ENCODE measurements at regions not wholly inside any gene's neighbourhood (a gene's known extent, or its start where the extent isn't known, plus 50 kb on each side); places are given as distances from the start of the nearest gene placed in this dataset.
"Not testable (repeated sequence)": the region's sequence is repeated elsewhere in the genome, so short reads cannot be mapped to it uniquely, and the experiment has no call there.

DNA sequence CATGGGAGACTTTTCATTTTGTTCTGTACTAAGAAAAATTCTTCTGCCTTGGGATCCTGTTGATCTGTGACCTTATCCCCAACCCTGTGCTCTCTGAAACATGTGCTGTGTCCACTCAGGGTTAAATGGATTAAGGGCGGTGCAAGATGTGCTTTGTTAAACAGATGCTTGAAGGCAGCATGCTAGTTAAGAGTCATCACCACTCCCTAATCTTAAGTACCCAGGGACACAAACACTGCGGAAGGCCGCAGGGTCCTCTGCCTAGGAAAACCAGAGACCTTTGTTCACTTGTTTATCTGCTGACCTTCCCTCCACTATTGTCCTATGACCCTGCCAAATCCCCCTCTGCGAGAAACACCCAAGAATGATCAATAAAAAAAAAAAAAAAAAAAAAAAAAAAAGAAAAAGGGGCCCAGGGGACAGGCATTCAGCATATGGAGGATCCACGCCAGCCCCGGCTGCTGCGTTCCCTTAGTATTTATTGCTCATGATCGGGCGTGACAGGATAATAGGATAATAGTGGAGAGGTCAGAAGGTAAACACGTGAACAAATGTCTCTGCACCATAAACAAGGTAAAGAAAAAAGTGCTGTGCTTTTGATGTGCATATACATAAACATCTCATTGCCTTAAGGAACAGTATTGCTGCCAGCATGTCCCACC, 113.7 kb upstream of the ZNF92 start:
- H3K4me1 ChIP-seq (ENCODE audit: control insufficient read depth in 3 of 3, insufficient read depth in 3 of 3, low read length in 3 of 3); H3K27me3 ChIP-seq (ENCODE audit: control insufficient read depth in 3 of 3, insufficient read depth in 3 of 3, low read length in 3 of 3); H3K9me3 ChIP-seq (ENCODE audit: control insufficient read depth in 3 of 3, low read length in 3 of 3); H3K9ac ChIP-seq (ENCODE audit: low read depth in 1 of 3, low read length in 3 of 3); H3K4me3 ChIP-seq (ENCODE audit: low read length in 3 of 3); H3K36me3 ChIP-seq (ENCODE audit: control insufficient read depth in 3 of 3, insufficient read depth in 3 of 3, low read length in 3 of 3); H3K27ac ChIP-seq (ENCODE audit: low read depth, low read length): not testable (repeated sequence)

DNA sequence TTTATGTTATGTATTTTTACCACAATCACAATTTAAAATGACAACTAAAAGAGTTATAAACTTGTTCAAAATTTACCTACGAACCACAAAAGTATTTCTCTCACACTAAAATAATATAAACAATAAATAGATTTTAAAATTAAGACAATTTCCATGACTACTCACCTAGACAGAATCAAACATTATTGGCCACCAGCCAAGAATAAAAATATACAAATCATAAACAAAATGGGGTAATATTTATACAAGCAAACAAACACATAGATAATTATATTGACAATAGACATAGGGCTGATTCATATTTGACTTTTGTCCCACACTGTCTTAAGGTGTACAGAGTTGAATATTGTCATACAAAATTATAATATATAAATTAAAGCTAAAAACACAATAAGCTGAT, 119.6 kb upstream of the ZNF92 start:
- Histone ChIP-seq H3K36me3 (ENCODE audit: control insufficient read depth in 3 of 3, insufficient read depth in 3 of 3, low read length in 3 of 3) (no peaks in the 10 kb centered on the region), H3K9ac (ENCODE audit: low read depth in 1 of 3, low read length in 3 of 3) (no peak overlapping the region), H3K4me1 (ENCODE audit: control insufficient read depth in 3 of 3, insufficient read depth in 3 of 3, low read length in 3 of 3) (peaks cover 0 to 4% (median 3%) of the 10 kb centered on the region in 3 donors), H3K27ac (ENCODE audit: low read depth, low read length) (no peak overlapping the region), H3K9me3 (ENCODE audit: control insufficient read depth in 3 of 3, low read length in 3 of 3) (no peaks in the 10 kb centered on the region), H3K4me3 (ENCODE audit: low read length in 3 of 3) (no peak overlapping the region), H3K27me3 (ENCODE audit: control insufficient read depth in 3 of 3, insufficient read depth in 3 of 3, low read length in 3 of 3) (peaks cover 0 to 11% (median 0%) of the 10 kb centered on the region in 3 donors)

DNA sequence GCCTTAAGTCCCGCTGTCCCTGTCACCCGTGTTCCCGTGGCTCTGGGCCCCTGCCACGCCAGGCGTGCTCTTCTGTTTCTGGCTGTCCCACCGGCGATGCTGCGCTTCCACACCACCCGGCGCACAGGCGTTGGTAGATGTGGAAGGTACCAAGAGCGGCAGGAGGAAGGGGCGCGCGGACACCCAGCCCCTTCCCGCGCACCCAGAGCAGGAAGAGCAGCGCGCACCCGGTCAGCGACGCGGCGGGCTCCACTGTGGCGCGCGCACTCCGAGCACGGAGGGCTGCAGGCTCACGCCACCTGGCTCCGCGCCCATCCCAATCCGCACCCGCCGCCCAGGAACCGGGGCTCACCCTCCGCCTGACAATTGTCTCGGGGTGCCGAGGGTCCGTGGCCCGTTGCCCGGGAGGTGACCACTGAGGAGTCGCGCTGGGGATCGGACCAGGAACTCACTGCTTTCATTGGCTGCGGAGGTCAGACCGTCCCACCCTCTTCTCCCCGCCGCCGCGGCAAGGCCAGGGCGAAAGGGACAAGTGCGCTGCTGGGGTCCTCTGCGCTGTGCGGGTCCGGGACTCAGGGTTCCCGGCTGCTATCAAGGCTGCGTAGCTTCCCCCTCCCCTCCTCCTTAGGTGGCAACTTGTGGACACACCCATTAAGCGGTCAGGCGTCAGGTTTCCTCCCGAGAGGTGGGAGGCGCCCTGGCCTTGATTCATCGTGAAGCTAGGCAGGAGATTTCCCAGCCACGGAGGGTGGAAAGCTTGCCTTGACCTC, 121.6 kb upstream of the ZNF92 start:
- H3K4me3 ChIP-seq (ENCODE audit: low read length in 3 of 3): peak overlapping the region; percentile 71 to 85 (median 82)
- H3K36me3 ChIP-seq (ENCODE audit: control insufficient read depth in 3 of 3, insufficient read depth in 3 of 3, low read length in 3 of 3): no peaks in the 10 kb centered on the region
- H3K27ac ChIP-seq (ENCODE audit: low read depth, low read length): no peak overlapping the region
- H3K27me3 ChIP-seq (ENCODE audit: control insufficient read depth in 3 of 3, insufficient read depth in 3 of 3, low read length in 3 of 3): peaks cover 0 to 11% (median 0%) of the 10 kb centered on the region in 3 donors
- peak overlapping the region; percentile 47 to 82 (median 75) for H3K9ac ChIP-seq (ENCODE audit: low read depth in 1 of 3, low read length in 3 of 3)
- H3K9me3 ChIP-seq (ENCODE audit: control insufficient read depth in 3 of 3, low read length in 3 of 3): no peaks in the 10 kb centered on the region
- H3K4me1 ChIP-seq (ENCODE audit: control insufficient read depth in 3 of 3, insufficient read depth in 3 of 3, low read length in 3 of 3): peaks cover 0 to 4% (median 3%) of the 10 kb centered on the region in 3 donors

DNA sequence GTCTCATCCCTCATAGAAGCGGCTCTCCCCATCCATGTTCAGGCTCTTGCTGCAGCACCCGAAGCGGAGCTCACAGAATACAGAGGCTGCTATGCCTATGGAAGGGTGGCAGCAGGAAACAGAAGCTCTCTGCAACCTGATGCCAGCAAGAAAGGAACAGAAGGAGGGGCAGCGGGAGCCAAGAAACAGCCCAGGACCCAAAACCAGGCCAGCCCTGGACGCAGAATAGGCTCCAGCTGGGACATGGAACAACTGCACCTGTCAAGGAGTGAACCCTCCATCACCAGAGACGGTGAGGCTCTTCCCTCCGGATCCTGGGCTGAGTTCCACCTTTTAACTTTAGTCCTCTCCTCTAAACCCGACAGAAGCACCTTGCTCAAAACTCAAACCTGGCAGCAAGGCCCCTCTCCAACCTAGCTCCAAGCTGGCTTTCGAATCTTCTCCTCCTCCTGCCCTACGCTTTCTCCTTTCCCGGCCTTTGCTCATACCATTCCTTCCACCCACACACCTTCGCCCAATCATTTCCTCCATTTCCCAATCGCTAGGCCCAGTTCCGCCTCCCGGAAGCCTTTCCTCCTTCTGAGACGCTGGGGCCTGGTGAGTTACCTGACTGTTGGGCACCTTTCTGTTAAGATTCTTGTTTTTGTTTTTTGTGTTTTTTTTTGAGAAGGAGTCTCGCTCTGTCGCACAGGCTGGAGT, 122.8 kb upstream of the ZNF92 start:
- no peak overlapping the region for H3K9ac ChIP-seq (ENCODE audit: low read depth in 1 of 3, low read length in 3 of 3)

DNA sequence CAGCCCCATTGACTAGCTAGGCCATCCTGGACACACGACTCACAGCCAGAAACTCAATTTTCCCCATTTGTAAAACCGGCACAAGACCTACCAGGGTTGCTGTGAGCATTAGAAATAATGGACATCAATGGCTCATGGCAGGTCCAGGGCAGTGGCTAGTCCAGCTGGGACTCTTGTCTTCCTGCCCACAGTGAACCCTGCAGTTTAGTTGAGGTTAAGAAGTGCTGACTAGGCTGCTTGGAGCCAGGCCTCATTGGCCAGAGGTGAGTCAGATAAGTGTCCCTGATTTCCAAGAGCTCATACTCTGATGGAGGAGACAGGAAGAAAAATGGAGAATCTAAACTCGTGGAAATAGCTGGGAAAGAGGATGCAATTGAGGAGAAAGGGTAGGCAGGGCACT, 123.4 kb upstream of the ZNF92 start:
- Histone ChIP-seq H3K9me3 (ENCODE audit: control insufficient read depth in 3 of 3, low read length in 3 of 3) (no peaks in the 10 kb centered on the region), H3K27ac (ENCODE audit: low read depth, low read length) (no peak overlapping the region), H3K9ac (ENCODE audit: low read depth in 1 of 3, low read length in 3 of 3) (no peak overlapping the region), H3K4me3 (ENCODE audit: low read length in 3 of 3) (no peak overlapping the region), H3K4me1 (ENCODE audit: control insufficient read depth in 3 of 3, insufficient read depth in 3 of 3, low read length in 3 of 3) (peaks cover 0 to 4% (median 3%) of the 10 kb centered on the region in 3 donors), H3K27me3 (ENCODE audit: control insufficient read depth in 3 of 3, insufficient read depth in 3 of 3, low read length in 3 of 3) (peaks cover 0 to 11% (median 0%) of the 10 kb centered on the region in 3 donors), H3K36me3 (ENCODE audit: control insufficient read depth in 3 of 3, insufficient read depth in 3 of 3, low read length in 3 of 3) (no peaks in the 10 kb centered on the region)

More for the DNA sequence above, 122.8 kb upstream of the ZNF92 start:
- H3K36me3 ChIP-seq (ENCODE audit: control insufficient read depth in 3 of 3, insufficient read depth in 3 of 3, low read length in 3 of 3): no peaks in the 10 kb centered on the region
- no peaks in the 10 kb centered on the region for H3K9me3 ChIP-seq (ENCODE audit: control insufficient read depth in 3 of 3, low read length in 3 of 3)
- peaks cover 0 to 4% (median 3%) of the 10 kb centered on the region in 3 donors for H3K4me1 ChIP-seq (ENCODE audit: control insufficient read depth in 3 of 3, insufficient read depth in 3 of 3, low read length in 3 of 3)
- H3K27ac ChIP-seq (ENCODE audit: low read depth, low read length): no peak overlapping the region
- no peak overlapping the region for H3K4me3 ChIP-seq (ENCODE audit: low read length in 3 of 3)
- H3K27me3 ChIP-seq (ENCODE audit: control insufficient read depth in 3 of 3, insufficient read depth in 3 of 3, low read length in 3 of 3): peaks cover 0 to 11% (median 0%) of the 10 kb centered on the region in 3 donors

DNA sequence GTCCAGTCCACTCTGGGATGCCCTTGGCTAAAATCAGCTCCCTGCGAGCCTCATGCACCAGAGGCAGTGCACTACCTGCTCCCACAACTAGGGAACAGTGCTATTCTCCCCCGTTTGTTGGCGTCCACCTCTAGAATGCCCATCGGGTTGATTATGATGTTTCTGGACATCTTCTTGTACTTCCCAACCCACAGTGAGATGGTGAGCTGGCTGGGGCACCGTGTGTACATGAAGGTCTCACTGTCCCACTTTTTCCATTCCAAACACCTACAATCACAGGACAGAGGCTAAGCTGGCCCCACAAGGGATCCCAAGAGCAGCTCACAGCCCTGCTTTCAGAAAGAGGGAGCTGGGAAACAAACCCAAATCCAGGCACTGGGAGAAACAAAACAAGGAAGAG, 126.2 kb upstream of the ZNF92 start:
- H3K9me3 ChIP-seq (ENCODE audit: control insufficient read depth in 3 of 3, low read length in 3 of 3): no peaks in the 10 kb centered on the region
- H3K9ac ChIP-seq (ENCODE audit: low read depth in 1 of 3, low read length in 3 of 3): no peak overlapping the region
- H3K27me3 ChIP-seq (ENCODE audit: control insufficient read depth in 3 of 3, insufficient read depth in 3 of 3, low read length in 3 of 3): peaks cover 0 to 11% (median 0%) of the 10 kb centered on the region in 3 donors
- no peak overlapping the region for H3K27ac ChIP-seq (ENCODE audit: low read depth, low read length)
- H3K4me1 ChIP-seq (ENCODE audit: control insufficient read depth in 3 of 3, insufficient read depth in 3 of 3, low read length in 3 of 3): peaks cover 0 to 4% (median 3%) of the 10 kb centered on the region in 3 donors
- H3K36me3 ChIP-seq (ENCODE audit: control insufficient read depth in 3 of 3, insufficient read depth in 3 of 3, low read length in 3 of 3): no peaks in the 10 kb centered on the region
- H3K4me3 ChIP-seq (ENCODE audit: low read length in 3 of 3): no peak overlapping the region

DNA sequence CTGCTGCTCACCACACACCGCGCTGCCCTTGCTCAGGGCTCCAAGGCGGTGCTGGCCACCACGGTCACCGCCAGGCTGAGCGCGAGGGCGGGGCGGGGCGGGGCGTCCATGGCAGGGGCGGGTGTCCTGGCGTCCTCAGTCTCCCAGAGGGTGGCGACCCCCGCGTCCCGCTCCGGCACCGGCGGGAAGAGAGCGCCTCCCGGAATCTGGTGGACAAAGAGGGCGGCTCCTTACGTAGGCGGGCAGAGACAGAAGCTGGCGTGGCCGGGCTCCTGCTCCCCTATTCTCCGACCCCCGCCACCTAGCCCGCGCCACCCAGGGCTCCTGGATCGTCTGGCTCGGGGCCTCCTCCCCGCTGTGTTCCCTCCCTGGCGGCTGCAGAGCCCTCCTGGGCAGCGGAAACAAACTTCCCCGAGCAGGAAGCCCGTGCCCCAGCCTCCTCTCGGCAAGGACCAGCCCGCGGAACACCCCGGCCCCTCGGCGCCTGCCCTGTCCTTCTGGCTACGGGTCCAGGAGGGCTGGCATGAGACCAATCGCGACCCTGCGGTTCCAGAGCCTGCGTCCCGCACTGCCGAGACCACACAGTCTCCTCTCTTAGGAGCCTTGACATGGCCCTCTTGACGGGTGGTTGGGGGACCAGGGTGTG, 133.8 kb upstream of the ZNF92 start:
- Histone ChIP-seq H3K27ac (ENCODE audit: low read depth, low read length) (no peak overlapping the region), H3K4me3 (ENCODE audit: low read length in 3 of 3) (peak overlapping the region; percentile 48 to 54 (median 54)), H3K9ac (ENCODE audit: low read depth in 1 of 3, low read length in 3 of 3) (peak overlapping the region; percentile 8 to 45 (median 33)), H3K36me3 (ENCODE audit: control insufficient read depth in 3 of 3, insufficient read depth in 3 of 3, low read length in 3 of 3) (no peaks in the 10 kb centered on the region), H3K4me1 (ENCODE audit: control insufficient read depth in 3 of 3, insufficient read depth in 3 of 3, low read length in 3 of 3) (peaks cover 0 to 4% (median 3%) of the 10 kb centered on the region in 3 donors), H3K9me3 (ENCODE audit: control insufficient read depth in 3 of 3, low read length in 3 of 3) (no peaks in the 10 kb centered on the region), H3K27me3 (ENCODE audit: control insufficient read depth in 3 of 3, insufficient read depth in 3 of 3, low read length in 3 of 3) (peaks cover 9 to 25% (median 24%) of the 10 kb centered on the region in 3 donors)

DNA sequence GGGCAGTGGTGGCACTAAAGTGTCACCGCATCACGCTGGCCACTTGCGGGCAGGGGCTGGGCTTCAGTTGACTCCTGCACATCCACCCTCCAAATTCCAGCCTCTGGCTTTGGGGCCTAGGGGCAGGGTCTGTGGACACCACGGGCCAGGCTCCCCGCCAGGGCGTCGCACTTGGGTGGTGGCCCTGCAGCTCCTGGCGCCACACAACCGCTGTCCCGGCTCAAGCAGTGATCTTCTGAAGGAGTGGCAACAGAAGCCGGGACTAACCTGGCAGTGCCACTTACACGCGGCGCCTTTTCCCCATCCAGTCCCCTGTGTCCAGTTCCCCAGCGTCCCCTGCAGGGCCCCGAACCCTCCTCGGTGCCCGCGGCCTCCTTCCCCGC, 134.3 kb upstream of the ZNF92 start:
- no peak overlapping the region for H3K27ac ChIP-seq (ENCODE audit: low read depth, low read length)
- no peak overlapping the region for H3K9ac ChIP-seq (ENCODE audit: low read depth in 1 of 3, low read length in 3 of 3)
- H3K4me3 ChIP-seq (ENCODE audit: low read length in 3 of 3): peak overlapping the region; percentile 48 to 54 (median 52)
- H3K27me3 ChIP-seq (ENCODE audit: control insufficient read depth in 3 of 3, insufficient read depth in 3 of 3, low read length in 3 of 3): peaks cover 9 to 25% (median 24%) of the 10 kb centered on the region in 3 donors
- H3K4me1 ChIP-seq (ENCODE audit: control insufficient read depth in 3 of 3, insufficient read depth in 3 of 3, low read length in 3 of 3): peaks cover 0 to 4% (median 3%) of the 10 kb centered on the region in 3 donors
- H3K36me3 ChIP-seq (ENCODE audit: control insufficient read depth in 3 of 3, insufficient read depth in 3 of 3, low read length in 3 of 3): no peaks in the 10 kb centered on the region
- no peaks in the 10 kb centered on the region for H3K9me3 ChIP-seq (ENCODE audit: control insufficient read depth in 3 of 3, low read length in 3 of 3)

DNA sequence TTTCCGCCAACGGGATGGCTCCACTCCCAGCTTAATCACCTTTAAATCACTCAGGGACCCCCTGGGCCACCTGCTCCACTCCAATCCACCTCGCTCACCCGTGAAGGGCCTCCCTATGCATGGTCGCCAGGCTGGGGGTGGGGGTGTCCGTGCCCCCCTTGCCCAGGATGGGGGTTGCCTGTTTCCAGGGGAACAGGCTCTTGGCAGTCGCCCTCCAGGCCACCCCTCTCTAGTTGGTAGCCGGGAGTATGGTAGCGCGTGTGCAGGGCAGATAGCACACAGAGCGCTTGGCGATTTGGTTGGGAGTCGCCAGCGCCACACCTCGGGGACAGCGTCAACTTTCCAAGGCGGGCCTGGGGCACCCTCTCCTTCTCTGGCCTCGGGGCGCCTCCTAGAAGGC, 134.9 kb upstream of the ZNF92 start:
- Histone ChIP-seq H3K4me3 (ENCODE audit: low read length in 3 of 3) (no peak overlapping the region), H3K9ac (ENCODE audit: low read depth in 1 of 3, low read length in 3 of 3) (no peak overlapping the region), H3K36me3 (ENCODE audit: control insufficient read depth in 3 of 3, insufficient read depth in 3 of 3, low read length in 3 of 3) (no peaks in the 10 kb centered on the region), H3K4me1 (ENCODE audit: control insufficient read depth in 3 of 3, insufficient read depth in 3 of 3, low read length in 3 of 3) (peaks cover 0 to 4% (median 3%) of the 10 kb centered on the region in 3 donors), H3K9me3 (ENCODE audit: control insufficient read depth in 3 of 3, low read length in 3 of 3) (no peaks in the 10 kb centered on the region), H3K27ac (ENCODE audit: low read depth, low read length) (no peak overlapping the region), H3K27me3 (ENCODE audit: control insufficient read depth in 3 of 3, insufficient read depth in 3 of 3, low read length in 3 of 3) (peaks cover 9 to 25% (median 24%) of the 10 kb centered on the region in 3 donors)

Data from skeletal muscle tissue (tissue), 3 donors.